ENCODE measurements at regions not wholly inside any gene's neighbourhood (a gene's known extent, or its start where the extent isn't known, plus 50 kb on each side); places are given as distances from the start of the nearest gene placed in this dataset.

DNA sequence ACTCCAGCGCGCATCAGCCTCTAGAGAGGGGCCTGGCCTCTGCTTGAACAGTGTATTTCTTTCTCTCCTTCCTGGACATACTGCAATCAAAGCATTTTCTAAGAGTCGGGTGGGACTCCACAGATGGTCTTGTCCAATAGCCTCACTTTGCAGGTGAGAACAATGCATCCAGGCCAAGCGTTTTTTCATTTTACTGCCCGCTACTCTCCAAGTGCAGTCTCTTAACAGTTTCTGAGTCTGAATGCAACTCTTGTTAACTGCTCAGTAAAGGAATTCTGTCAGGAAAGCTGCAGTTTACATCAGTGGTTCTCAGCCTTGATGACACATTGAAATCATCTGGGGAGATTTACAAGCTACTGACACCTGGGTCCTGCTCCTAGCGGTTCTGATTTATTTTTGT, 57.0 kb downstream of the IRF2BPL start (continued):
- TF ChIP-seq, protein P1, sequence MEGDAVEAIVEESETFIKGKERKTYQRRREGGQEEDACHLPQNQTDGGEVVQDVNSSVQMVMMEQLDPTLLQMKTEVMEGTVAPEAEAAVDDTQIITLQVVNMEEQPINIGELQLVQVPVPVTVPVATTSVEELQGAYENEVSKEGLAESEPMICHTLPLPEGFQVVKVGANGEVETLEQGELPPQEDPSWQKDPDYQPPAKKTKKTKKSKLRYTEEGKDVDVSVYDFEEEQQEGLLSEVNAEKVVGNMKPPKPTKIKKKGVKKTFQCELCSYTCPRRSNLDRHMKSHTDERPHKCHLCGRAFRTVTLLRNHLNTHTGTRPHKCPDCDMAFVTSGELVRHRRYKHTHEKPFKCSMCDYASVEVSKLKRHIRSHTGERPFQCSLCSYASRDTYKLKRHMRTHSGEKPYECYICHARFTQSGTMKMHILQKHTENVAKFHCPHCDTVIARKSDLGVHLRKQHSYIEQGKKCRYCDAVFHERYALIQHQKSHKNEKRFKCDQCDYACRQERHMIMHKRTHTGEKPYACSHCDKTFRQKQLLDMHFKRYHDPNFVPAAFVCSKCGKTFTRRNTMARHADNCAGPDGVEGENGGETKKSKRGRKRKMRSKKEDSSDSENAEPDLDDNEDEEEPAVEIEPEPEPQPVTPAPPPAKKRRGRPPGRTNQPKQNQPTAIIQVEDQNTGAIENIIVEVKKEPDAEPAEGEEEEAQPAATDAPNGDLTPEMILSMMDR (IDR thresholded peaks at IDR 0.05; ENCODE audit: low read depth, low read length, missing input control), result no peak
- TF ChIP-seq GABPA (IDR thresholded peaks at IDR 0.05 in 1 of 2, conservative IDR thresholded peaks at IDR 0.05 in 1 of 2), result no peak

GRCh38 chr14:76968621-76969063, 59.9 kb downstream of the IRF2BPL start:
- WGBS, result 74% methylated on average over 16 of the region's 16 CpGs
- Histone ChIP-seq H3K9ac (ENCODE audit: low read depth in 1 of 2, low read length in 2 of 2) (no peak overlapping the region), H3K9me3 (ENCODE audit: control insufficient read depth in 4 of 4, low read length in 3 of 4) (no peaks in the 10 kb centered on the region), H3K36me3 (ENCODE audit: control insufficient read depth in 4 of 4, insufficient read depth in 3 of 4, low read depth in 1 of 4, low read length in 3 of 4) (no peaks in the 10 kb centered on the region), H3K27ac (ENCODE audit: low read depth in 1 of 2, low read length in 2 of 2) (no peak overlapping the region), H3K4me3 (ENCODE audit: low read depth in 1 of 3, low read length in 3 of 3) (no peak overlapping the region), H3K27me3 (ENCODE audit: control insufficient read depth in 4 of 4, insufficient read depth in 4 of 4, low read length in 3 of 4) (no peaks in the 10 kb centered on the region), H3K4me1 (ENCODE audit: control insufficient read depth in 4 of 4, insufficient read depth in 4 of 4, low read length in 3 of 4) (peaks cover 0 to 10% (median 3%) of the 10 kb centered on the region in 4 donors)
- DNase-seq (ENCODE audit: low spot score), result no peak
- no peak for TF ChIP-seq HNF4G (IDR thresholded peaks at IDR 0.05)
- TF ChIP-seq SP1 (IDR thresholded peaks at IDR 0.05), result peak; percentile 25
- TF ChIP-seq HNF4A (conservative IDR thresholded peaks at IDR 0.05), result peak in 1 of 2 donors; percentile 20
- no peak for TF ChIP-seq YY1 (IDR thresholded peaks at IDR 0.05)
- peak; percentile 9 to 26 for TF ChIP-seq RXRA (IDR thresholded peaks at IDR 0.05)
- peak; percentile 55 to 86 for TF ChIP-seq RAD21 (IDR thresholded peaks at IDR 0.05)
- TF ChIP-seq FOXA1 (IDR thresholded peaks at IDR 0.05), result no peak
- TF ChIP-seq, protein P2, sequence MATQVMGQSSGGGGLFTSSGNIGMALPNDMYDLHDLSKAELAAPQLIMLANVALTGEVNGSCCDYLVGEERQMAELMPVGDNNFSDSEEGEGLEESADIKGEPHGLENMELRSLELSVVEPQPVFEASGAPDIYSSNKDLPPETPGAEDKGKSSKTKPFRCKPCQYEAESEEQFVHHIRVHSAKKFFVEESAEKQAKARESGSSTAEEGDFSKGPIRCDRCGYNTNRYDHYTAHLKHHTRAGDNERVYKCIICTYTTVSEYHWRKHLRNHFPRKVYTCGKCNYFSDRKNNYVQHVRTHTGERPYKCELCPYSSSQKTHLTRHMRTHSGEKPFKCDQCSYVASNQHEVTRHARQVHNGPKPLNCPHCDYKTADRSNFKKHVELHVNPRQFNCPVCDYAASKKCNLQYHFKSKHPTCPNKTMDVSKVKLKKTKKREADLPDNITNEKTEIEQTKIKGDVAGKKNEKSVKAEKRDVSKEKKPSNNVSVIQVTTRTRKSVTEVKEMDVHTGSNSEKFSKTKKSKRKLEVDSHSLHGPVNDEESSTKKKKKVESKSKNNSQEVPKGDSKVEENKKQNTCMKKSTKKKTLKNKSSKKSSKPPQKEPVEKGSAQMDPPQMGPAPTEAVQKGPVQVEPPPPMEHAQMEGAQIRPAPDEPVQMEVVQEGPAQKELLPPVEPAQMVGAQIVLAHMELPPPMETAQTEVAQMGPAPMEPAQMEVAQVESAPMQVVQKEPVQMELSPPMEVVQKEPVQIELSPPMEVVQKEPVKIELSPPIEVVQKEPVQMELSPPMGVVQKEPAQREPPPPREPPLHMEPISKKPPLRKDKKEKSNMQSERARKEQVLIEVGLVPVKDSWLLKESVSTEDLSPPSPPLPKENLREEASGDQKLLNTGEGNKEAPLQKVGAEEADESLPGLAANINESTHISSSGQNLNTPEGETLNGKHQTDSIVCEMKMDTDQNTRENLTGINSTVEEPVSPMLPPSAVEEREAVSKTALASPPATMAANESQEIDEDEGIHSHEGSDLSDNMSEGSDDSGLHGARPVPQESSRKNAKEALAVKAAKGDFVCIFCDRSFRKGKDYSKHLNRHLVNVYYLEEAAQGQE (IDR thresholded peaks at IDR 0.05), result no peak
- no peak for TF ChIP-seq JUND (IDR thresholded peaks at IDR 0.05)
- TF ChIP-seq FOXA2 (IDR thresholded peaks at IDR 0.05), result no peak
- TF ChIP-seq NR2F2 (IDR thresholded peaks at IDR 0.05), result no peak

- TF ChIP-seq YY1 (IDR thresholded peaks at IDR 0.05) (no peak), RAD21 (IDR thresholded peaks at IDR 0.05) (no peak), HNF4A (conservative IDR thresholded peaks at IDR 0.05) (no peak), HNF4G (IDR thresholded peaks at IDR 0.05) (no peak), GABPA (IDR thresholded peaks at IDR 0.05 in 1 of 2, conservative IDR thresholded peaks at IDR 0.05 in 1 of 2) (no peak), FOXA1 (IDR thresholded peaks at IDR 0.05) (no peak), NR2F2 (IDR thresholded peaks at IDR 0.05) (no peak), EGR1 (IDR thresholded peaks at IDR 0.05; ENCODE audit: low read depth in 2 of 2) (no peak), RXRA (IDR thresholded peaks at IDR 0.05) (no peak), FOXA2 (IDR thresholded peaks at IDR 0.05) (no peak), TAF1 (conservative IDR thresholded peaks at IDR 0.05) (no peak)
- TF ChIP-seq, protein P2 (IDR thresholded peaks at IDR 0.05), result no peak
- TF ChIP-seq, protein P3, sequence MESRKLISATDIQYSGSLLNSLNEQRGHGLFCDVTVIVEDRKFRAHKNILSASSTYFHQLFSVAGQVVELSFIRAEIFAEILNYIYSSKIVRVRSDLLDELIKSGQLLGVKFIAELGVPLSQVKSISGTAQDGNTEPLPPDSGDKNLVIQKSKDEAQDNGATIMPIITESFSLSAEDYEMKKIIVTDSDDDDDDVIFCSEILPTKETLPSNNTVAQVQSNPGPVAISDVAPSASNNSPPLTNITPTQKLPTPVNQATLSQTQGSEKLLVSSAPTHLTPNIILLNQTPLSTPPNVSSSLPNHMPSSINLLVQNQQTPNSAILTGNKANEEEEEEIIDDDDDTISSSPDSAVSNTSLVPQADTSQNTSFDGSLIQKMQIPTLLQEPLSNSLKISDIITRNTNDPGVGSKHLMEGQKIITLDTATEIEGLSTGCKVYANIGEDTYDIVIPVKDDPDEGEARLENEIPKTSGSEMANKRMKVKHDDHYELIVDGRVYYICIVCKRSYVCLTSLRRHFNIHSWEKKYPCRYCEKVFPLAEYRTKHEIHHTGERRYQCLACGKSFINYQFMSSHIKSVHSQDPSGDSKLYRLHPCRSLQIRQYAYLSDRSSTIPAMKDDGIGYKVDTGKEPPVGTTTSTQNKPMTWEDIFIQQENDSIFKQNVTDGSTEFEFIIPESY (IDR thresholded peaks at IDR 0.05), result no peak
- TF ChIP-seq, protein P4, sequence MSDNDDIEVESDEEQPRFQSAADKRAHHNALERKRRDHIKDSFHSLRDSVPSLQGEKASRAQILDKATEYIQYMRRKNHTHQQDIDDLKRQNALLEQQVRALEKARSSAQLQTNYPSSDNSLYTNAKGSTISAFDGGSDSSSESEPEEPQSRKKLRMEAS (IDR thresholded peaks at IDR 0.05), result no peak
- H3K27ac ChIP-seq (ENCODE audit: low read depth in 1 of 2, low read length in 2 of 2), result no peak overlapping the region
- no peaks in the 10 kb centered on the region for H3K9me3 ChIP-seq (ENCODE audit: control insufficient read depth in 4 of 4, low read length in 3 of 4)
- no peaks in the 10 kb centered on the region for H3K36me3 ChIP-seq (ENCODE audit: control insufficient read depth in 4 of 4, insufficient read depth in 3 of 4, low read depth in 1 of 4, low read length in 3 of 4)
- no peak overlapping the region for H3K4me3 ChIP-seq (ENCODE audit: low read depth in 1 of 3, low read length in 3 of 3)
- H3K27me3 ChIP-seq (ENCODE audit: control insufficient read depth in 4 of 4, insufficient read depth in 4 of 4, low read length in 3 of 4), result no peaks in the 10 kb centered on the region
- 97% methylated on average over 7 of the region's 7 CpGs for WGBS
- no peak overlapping the region for H3K9ac ChIP-seq (ENCODE audit: low read depth in 1 of 2, low read length in 2 of 2)
- DNase-seq (ENCODE audit: low spot score), result no peak
- peaks cover 0 to 10% (median 3%) of the 10 kb centered on the region in 4 donors for H3K4me1 ChIP-seq (ENCODE audit: control insufficient read depth in 4 of 4, insufficient read depth in 4 of 4, low read length in 3 of 4)
Observed at GRCh38 chr14:76967788-76968187, 60.7 kb downstream of the IRF2BPL start.
